Amniotic stem cell (primary cell): ENCODE measurements at regions not wholly inside any gene's neighbourhood (a gene's known extent, or its start where the extent isn't known, plus 50 kb on each side); places are given as distances from the start of the nearest gene placed in this dataset.
"Not testable (repeated sequence)": the region's sequence is repeated elsewhere in the genome, so short reads cannot be mapped to it uniquely, and the experiment has no call there.

Source experiments
- DNase-seq: peaks from one replicate; lab custom pipeline; 2025; lab: John Stamatoyannopoulos, UW

DNA sequence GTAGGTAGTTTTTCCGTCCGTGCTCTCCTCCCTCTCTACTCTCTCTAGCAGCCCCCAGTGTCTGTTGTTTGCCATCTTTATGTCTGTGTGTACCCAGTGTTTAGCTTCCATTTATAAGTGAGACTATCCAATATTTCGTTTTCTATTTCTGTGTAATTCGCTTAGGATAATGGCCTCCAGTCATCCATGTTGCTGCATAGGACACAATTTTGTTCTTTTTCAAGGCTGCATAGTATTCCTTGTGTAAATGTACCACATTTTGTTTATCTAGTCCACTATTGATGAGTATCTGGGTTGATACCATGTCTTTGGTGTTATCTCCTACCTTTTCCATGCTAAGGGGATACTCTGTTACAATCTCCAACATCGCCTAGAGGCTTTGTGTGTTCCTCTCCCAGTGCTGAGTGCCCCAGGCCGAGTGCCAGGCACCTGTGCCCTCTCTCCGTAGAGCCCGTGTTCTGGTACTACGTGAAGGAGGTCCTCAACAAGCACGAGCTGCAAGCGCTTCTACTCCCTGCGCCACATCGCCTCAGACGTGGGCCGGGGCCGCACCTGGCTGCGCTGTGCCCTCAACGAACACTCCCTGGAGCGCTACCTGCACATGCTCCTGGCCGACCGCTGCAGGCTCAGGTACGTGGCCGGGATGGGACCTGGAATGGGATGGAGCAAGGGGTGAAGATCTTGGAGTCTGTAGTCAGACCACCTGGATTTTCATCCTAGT is 51.0 kb downstream of the NPIPB11 start:
- DNase-seq = not testable (repeated sequence)

DNA sequence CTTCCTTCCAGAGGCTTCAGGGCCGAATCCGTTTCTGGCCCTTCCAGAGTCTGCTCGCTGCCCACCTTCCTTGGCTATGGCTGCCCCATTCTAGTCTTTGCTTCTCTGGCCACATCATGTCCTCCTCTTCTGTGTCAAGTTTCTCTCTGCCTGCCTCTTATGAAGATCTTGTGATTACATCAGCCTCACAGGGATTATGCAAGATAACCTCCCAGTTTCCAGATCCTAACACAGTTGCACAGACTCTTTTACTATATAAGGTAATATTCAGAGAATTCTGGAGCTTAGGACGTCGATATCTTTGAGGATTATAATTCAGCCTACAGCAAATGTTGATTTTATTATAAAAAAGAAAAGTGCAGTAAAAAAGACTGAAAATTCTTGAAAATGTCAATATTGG is 52.1 kb downstream of the NPIPB11 start:
- not testable (repeated sequence) for DNase-seq

DNA sequence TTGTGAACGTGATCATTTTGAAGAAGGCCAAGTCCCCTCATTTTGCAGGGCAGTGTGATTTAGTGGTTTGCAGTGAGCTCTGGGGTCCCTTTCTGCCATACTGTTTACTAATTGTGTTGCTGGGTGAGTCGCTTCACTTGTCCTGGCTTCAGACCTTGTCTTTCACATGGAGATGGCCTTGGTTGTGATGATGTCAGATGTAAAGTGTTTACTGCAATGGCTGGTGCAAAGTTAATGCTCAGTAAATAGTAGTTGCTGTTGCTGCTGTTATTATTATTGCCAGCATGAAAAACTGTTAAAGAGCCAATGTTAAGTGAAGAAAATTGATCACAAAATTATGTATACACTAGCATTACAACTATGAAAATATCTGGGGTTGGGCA is 53.9 kb downstream of the NPIPB11 start:
- DNase-seq = not testable (repeated sequence)

DNA sequence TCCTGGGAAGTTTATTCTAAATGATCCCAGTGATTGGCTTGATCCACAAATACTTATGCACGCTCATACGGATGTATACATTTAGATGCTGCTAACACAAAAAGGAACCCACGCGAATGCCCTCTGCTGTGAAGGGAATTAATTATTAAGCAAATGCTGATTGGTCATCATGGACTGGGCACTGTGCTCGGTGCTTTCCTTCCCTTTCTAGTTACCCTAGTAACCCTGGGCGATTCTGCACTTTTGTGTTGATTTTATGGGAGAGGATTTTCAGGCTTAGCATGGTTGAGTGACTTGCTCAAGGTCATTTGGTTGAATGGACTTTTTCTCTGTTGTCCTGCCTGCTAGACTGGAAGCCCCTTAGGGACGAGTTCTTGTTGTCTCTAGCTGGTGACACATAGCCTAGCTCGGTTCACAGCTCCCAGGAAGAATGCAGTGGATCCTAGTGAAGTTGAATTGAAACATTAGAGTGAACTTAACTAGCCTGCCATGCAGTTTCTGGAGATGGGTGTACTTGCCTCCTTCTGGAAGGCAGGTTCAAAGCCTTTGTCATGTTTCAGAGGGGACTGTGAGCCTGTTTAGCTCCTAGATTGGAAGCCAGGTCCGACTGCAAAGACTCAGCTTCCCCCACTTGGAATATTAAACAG is 54.4 kb downstream of the NPIPB11 start:
- not testable (repeated sequence) for DNase-seq

DNA sequence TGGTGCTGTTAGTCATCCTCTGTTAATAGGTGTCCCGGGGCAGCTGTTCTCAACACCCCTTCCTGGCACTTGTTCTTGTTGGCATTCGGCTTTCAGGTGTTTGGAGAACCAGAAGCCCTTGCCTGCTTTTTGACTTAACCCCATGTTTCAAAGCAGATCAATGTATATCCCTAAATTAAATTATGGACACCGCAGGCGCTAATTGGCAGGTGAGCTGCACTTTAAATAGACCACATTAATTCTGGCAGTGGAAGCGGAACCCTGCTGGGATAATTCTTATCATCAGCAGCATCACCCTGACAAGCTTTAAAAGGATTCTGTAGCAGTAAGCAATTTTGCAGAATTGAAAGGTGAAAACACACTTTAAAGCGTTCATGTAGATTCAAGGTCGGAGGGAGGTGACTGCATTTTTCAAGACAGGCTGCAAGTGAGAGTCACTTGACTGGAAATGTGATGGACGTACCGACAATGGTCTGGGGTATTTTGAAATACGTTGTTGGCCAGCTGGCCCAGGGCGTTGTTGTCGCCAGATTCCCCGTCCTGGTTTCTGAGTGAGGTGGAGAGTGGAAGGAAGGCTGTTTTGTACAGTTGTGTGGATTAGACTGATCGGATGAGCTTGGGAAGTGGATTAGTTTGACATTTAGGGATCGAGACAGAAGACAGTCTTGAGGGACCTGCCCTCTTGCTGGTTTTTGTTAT is 55.1 kb downstream of the NPIPB11 start:
- not testable (repeated sequence) for DNase-seq

DNA sequence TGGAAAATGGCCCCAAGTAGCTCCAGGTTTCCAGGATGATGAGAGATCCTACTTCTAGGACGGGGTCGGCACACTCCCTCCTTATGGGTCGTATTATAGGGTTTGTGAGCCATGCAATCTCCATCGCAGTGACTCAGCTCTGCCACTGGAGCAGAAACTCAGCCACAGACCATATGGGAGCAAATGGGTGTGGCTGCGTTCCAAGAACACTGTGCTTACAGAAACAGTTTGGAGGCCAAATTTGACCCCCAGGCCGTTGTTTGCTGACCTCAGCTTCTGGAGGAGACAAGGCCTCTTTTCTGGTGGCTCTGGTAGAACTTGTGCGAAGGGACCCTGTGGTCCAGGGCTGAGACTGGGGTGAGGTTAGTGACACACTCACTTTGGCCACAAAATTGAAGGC is 56.5 kb downstream of the NPIPB11 start:
- peak; percentile 30 for DNase-seq

DNA sequence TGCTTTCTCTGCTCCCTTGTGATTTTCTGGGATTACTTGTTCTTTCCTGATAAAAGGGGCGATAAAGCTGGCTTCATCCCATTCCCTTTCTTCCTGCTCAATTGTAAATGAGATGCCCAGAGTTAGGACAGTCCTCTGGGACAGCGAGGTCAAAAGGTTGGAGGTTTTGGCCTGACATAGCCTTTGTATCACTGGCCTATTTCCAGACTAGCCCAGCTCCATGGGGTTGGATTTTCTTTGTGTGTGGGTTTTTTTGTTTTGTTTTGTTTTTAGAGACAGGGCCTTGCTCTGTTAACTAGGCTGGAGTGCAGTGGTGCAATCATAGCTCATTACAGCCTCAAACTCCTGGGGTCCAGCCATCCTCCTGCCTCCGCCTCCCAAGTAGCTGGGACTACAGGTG is 57.8 kb downstream of the NPIPB11 start:
- not testable (repeated sequence) for DNase-seq

DNA sequence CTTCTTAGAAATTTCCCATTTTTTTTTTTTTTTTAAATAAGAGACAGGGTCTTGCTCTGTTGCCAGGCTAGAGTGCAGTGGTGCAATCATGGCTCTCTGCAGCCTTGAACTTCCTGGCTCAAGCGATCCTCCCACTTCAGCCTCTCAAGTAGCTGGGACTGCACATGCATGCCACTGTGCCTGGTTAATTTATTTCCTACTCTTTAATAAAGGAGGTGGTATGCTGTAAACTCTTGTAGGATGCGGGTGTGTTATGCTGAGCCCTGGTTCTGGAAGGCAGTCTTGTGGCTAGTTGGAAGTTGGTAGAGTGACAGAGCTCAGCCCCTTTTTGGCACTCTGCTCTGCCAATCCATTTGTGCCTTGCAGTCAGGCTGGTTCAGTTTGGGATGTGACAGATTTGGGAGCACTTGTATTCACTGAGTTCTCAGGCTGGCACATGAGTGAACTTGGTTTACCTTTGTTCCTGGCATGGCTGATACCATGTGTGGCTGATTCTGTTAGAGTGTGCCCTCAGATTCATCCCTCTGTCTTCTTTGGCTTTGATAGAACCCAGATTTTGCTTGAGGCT is 58.3 kb downstream of the NPIPB11 start:
- DNase-seq = not testable (repeated sequence)

DNA sequence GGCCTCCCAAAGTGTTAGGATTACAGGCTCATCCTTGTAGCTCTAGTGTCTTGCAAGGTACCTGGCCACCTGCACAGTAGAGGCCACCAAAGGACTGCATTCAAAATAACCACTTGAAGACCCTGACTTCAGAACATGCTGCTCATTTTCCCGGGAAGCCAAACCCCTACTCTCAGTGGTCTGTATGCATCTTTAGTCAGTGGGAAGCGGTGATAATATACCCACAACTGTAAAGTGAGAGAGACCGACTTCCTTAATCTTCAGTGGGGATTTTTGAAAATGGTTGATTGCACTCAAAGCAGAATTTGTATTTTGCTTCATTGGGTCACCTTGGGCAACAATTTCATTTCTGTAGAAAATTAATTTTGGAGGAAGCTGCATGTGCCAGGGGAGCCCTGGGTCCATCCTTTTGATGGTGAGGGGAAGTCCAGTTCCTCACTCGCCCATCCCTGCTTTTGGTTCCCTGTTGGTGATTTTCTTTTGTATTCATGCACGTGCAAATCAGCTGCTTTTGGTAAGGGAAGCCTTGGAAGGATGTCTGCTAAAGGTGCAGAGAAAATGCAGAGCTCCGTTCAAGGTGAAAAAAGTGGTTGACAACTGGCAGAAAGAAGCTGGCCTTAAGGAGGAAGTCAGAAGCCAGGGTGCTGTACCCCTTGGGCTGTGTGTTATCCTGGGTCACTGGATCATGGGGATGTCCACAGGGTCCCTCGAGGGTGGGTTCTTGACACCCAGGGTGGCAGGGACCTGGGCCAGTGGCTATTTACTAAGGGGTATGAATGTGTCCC is 59.5 kb downstream of the NPIPB11 start:
- not testable (repeated sequence) for DNase-seq

DNA sequence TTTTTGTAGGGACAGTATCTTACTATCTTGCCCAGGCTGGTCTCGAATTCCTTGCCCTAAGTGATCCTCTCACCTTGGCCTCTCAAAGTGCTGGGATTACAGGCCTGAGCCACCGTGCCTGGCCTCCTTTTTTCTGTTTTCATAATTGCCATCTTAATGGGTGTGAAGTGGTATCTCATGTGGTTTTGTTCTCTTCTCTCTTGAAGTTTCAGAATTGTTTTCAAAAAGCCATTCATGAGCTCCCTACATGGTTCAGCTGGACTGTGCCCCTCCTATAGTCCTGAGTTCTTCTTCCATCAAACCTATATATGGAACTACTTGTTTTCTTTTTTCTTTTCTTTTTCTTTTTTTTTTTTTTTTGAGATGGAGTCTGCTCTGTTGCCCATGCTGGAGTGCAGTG is 60.3 kb downstream of the NPIPB11 start:
- DNase-seq = not testable (repeated sequence)

DNA sequence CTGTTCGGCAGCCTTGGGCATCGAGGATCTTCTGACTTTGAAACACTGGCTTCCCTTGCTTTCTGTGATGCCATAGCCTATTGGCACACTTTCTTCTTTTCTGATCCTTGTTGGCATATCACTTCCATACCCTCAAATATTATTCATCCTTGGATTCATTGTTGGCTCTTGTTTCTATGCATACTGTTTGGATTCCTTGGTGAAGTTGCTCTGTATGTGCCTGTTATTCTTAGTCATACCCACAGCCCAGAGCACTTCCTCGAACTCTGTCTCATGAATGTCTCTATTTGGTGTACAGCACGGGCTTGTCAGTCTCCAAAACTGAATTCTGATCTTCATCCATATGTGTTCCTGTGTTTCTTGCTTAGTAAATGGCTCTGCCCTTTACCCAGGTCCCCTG is 63.6 kb downstream of the NPIPB11 start:
- not testable (repeated sequence) for DNase-seq

DNA sequence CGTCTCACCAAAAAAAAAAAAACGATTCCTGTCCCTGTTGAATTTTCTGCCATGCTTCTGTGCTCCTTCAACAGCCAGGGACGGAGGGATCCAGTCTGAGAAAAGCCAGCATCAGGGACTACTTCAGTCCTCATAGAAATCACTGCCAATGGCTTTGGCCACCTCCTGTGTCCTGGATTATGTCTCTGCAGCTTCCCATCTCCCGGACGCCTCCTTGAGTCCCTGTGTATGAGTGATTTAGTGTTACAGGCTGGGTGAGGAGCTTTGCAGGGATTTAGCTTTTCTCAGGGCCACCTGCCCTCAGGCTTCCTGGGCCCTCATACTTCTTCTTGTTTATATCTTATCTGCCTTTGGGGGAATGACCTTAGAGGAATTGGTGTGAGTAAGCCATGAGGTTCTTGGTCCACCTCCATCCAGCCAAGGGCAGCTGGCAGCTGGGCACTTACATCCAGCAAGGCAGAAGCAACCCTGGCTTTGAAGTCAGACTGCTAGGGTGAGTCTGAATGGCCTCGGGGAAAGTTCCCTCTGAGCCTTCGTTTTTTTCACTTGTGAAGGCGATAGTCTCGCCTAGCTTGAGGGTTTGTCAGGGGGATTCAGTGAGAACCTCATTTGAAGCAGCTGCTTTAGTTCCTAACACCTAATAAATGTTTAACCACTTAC is 65.6 kb downstream of the NPIPB11 start:
- not testable (repeated sequence) for DNase-seq

DNA sequence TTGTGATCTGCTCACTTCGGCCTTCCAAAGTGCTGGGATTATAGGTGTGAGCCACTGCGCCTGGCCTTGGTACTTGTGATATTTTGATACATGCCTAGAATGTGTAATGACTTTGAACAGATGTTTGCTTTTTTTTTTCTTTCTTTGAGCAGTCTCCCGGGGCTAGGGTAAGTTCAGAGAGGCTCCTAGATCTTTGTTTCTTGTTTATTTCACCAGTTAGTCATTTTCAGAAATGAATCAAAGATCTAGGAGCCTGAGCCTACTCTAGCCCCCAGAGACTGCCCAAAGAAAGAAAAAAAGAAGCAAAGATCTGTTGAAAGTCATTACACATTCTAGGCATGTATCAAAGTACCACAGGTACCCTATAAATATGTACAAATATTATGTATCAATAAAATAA is 66.3 kb downstream of the NPIPB11 start:
- not testable (repeated sequence) for DNase-seq

DNA sequence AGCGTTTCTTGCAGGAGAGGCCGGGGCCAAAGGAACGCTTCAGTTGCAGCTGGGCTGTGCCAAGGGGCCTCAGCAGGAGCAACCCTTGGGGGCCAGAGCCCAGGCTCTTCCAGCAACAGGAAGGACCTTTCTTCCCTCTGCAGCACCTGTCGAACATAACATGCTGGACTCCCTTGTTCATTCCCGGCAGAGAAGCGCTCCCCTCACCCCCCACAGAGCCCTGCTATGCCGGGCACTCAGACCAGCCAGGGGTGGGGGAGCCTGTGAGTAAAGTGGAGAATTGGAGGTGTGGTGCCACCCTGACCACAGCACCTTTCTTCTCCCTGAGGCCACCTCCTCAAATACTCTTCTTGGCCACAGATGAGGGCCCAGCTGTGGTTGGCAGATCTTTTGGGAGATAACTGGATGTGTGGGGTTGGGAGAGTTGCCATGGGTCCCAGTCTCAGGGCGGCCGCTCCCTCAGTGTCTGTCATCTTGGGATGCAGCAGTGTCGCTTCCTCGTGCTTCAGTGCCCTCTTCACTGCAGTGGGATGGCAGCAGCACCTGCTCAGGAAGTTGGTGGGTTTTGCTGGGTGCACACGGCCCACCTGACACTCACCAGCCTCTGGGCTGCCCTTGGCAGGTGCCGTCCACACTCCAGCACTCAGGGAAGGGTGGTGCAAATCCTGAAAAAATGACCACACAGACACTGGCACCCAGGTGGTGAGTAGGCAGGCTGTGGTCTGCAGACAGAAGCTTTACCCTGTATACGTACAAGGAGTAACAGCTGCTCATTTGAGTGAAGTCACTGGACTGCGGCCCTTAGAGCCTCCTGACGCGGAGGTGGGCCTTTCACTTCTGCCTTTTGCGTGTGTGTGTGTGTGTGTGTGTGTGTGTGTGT is 67.5 kb downstream of the NPIPB11 start:
- not testable (repeated sequence) for DNase-seq

DNA sequence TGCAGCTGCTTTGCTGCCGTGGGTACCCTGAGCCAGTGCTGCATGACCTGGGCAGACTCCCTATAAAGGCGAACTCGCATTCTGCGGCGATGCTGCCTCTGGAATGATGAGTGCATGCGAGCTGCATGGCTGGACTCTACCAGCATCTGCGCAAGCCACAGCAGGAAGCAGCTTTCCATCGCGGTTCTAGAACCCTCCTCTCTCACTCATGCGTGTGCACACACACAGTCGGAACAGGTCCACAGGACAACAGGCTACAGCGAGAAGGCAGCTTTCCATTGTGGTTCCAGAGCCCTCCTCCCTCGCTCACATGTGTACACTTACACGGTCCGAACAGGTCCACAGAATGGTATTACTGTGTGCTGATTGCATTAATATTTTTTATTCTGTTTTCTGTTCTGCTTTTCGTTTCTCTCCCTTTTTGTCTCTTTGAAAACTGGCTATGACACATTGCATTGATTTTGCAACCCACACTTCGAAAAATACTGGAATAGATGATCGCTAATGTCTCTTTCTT is 69.1 kb downstream of the NPIPB11 start:
- DNase-seq = not testable (repeated sequence)

DNA sequence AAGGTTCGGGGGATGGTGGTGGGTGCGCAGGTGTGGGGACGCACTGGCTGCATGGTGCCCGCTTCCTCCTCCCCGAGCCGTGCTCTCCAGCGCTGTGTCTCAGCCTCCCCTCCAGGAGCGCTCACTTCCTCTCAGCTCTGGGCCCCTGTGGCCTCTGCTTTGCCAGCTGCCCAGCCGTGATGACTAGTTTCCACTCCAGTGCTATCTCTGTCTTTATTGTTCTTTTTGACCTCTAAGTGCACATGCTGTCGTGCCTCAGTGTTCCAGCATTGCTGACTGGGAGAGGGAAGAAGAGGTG is 71.0 kb downstream of the NPIPB11 start:
- not testable (repeated sequence) for DNase-seq

DNA sequence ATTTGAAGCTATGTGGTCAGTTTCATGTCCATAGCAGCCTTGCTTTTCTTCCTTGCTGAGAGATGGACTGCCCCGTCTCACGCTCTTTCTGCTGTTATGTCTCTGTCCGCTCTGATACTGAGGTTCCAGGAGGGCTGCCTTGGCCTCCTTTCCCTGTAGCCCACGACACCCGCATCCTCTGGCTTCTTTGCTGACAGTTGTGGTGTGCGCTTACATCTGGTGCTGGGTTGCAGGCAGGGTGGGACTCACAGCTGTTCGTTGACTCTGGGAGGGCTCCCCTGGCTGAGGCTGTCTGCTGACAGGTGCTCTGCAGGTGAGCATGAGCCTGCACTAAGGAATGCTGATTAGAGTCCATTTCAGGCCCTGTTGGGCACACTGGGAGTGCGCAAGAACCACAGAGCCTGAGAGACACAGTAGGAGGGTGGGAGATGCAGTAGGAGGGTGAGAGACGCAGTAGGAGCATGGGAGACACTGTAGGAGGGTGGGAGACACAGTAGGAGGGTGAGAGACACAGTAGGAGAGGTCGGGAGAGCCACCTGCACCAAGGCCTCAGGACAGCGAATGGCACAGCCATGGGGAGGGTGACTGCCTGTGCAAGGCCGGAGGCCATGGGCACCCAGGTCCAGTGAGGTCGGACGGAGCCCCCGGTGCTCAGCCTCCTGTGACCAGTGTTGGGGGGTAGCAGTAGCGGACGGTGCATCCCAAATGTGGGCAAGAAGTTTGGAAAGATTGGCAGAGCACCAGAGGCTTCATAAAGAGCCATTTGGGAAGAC is 71.5 kb downstream of the NPIPB11 start:
- DNase-seq = not testable (repeated sequence)

DNA sequence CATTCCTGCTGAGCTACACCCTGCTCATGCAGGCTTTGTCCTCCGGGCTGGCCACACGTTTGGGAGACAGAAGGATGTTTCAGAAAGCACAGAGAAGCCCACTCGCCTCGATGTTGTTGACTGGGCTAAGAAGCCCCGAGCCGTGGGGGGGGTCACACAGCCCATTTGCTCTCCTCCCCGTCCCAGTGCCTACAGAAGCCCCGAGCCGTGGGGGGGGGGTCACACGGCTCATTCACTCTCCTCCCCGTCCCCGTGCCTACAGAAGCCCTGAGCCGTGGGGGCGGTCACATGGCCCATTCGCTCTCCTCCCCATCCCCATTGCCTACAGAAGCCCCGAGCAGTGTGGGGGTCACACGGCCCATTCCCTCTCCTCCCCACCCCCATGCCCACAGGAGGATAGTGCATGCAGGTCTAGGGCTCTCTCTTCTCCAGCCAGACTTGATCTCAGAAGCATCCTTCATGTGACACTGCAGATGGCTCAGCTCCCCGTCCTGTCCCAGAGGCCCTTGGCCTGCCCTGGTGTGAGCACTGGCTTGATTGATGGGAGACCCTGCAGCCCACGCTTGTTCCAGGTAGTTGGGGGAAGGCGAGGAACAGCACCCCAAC is 72.9 kb downstream of the NPIPB11 start:
- not testable (repeated sequence) for DNase-seq

DNA sequence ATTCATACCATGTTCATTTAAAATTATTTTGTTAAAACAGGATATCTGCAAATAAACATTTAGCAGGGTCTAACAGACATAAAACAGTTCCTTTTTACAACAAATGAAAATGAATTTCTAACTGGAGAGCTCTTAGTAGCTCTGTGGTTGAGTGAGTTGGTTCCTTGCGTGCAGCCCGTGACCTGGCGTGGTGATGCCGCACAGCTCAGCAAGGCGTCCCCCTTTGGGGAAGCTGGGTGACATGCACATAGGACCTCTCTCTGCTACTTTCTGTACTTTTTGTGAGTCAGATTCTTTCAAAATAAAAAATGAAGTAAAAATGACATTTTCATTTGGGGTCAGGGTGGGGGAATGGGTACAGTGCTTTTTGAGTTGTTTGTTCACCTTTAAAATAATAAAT is 75.9 kb downstream of the NPIPB11 start:
- not testable (repeated sequence) for DNase-seq
